SK-N-SH treated with all-trans-retinoic acid at 6 μM for 48 hours (cell line): ENCODE measurements at regions not wholly inside any gene's neighbourhood (a gene's known extent, or its start where the extent isn't known, plus 50 kb on each side); places are given as distances from the start of the nearest gene placed in this dataset.

Experiments used
- ATAC-seq: fragments of 200-7000 bp; cut with Tn5 transposase; 3 replicates; pipeline ENCODE4 v1.9.1; 2020; ENCODE audit warnings: mild to moderate bottlenecking, moderate library complexity
- ARNTL ChIP-seq: fragments of 450-650 bp; formaldehyde crosslinking; IDR thresholded peaks from 2 replicates; pipeline ENCODE4 v1.5.0; 2020; ENCODE audit warnings: low read depth, mild to moderate bottlenecking, moderate library complexity, borderline replicate concordance
- BACH2 ChIP-seq: fragments of 250-450 bp; sonication (Bioruptor Pico); IDR thresholded peaks from 2 replicates; pipeline ENCODE4 v1.9.0; 2021; ENCODE audit warnings: mild to moderate bottlenecking, borderline replicate concordance
- CSDC2 ChIP-seq: fragments of 250-450 bp; sonication (Bioruptor Pico); IDR thresholded peaks from 2 replicates; pipeline ENCODE4 v1.5.0; 2020; ENCODE audit warnings: mild to moderate bottlenecking, moderate library complexity
- ESRRG ChIP-seq: fragments of 250-450 bp; sonication (Bioruptor Pico); IDR thresholded peaks from 2 replicates; pipeline ENCODE4 v1.6.1; 2021; ENCODE audit warnings: mild to moderate bottlenecking
- ISL1 ChIP-seq: fragments of 250-450 bp; sonication (Bioruptor Pico); IDR thresholded peaks from 2 replicates; pipeline ENCODE4 v2.1.2; 2022; ENCODE audit warnings: mild to moderate bottlenecking, moderate library complexity
- OSR1 ChIP-seq: fragments of 250-450 bp; sonication (Bioruptor Pico); IDR thresholded peaks from 2 replicates; pipeline ENCODE4 v1.8.0; 2022; ENCODE audit warnings: moderate library complexity, mild to moderate bottlenecking, inconsistent platforms
- PPARA ChIP-seq: fragments of 250-450 bp; sonication (Bioruptor Pico); IDR thresholded peaks from 2 replicates; pipeline ENCODE4 v1.5.0; 2020; ENCODE audit warnings: mild to moderate bottlenecking, borderline replicate concordance
- RARB ChIP-seq: fragments of 250-450 bp; sonication (Bioruptor Pico); IDR thresholded peaks from 2 replicates; pipeline ENCODE4 v1.8.0; 2021; ENCODE audit warnings: mild to moderate bottlenecking, moderate library complexity
- SNAI2 ChIP-seq: fragments of 250-450 bp; sonication (Bioruptor Pico); IDR thresholded peaks from 2 replicates; pipeline ENCODE4 v1.5.0; 2020; ENCODE audit warnings: mild to moderate bottlenecking, moderate library complexity
- TCF4 ChIP-seq: fragments of 250-450 bp; sonication (Bioruptor Pico); IDR thresholded peaks from 2 replicates; pipeline ENCODE4 v1.8.0; 2021; ENCODE audit warnings: mild to moderate bottlenecking, moderate library complexity, borderline replicate concordance
- TOX ChIP-seq: fragments of 250-450 bp; sonication (Bioruptor Pico); IDR thresholded peaks from 2 replicates; pipeline ENCODE4 v1.8.0; 2021; ENCODE audit warnings: mild to moderate bottlenecking, moderate library complexity, borderline replicate concordance
- TSHZ2 ChIP-seq: fragments of 250-450 bp; sonication (Bioruptor Pico); IDR thresholded peaks from 2 replicates; pipeline ENCODE4 v1.5.0; 2020; ENCODE audit warnings: mild to moderate bottlenecking, moderate library complexity
- ZC3H10 ChIP-seq: fragments of 250-450 bp; sonication (Bioruptor Pico); IDR thresholded peaks from 2 replicates; pipeline ENCODE4 v1.5.1; 2021; ENCODE audit warnings: mild to moderate bottlenecking, moderate library complexity
- ZFP3 ChIP-seq: fragments of 250-450 bp; sonication (Bioruptor Pico); IDR thresholded peaks from 2 replicates; pipeline ENCODE4 v1.5.0; 2020; ENCODE audit warnings: mild to moderate bottlenecking, moderate library complexity
- ZFP30 ChIP-seq: fragments of 450-650 bp; formaldehyde crosslinking; IDR thresholded peaks from 2 replicates; pipeline ENCODE4 v1.5.0; 2022; ENCODE audit warnings: mild to moderate bottlenecking, moderate library complexity
- ZNF565 ChIP-seq: fragments of 450-650 bp; formaldehyde crosslinking; conservative IDR thresholded peaks from 2 replicates; pipeline ENCODE4 v1.5.0; 2020; ENCODE audit warnings: low read depth, mild to moderate bottlenecking, moderate library complexity
- ZNF70 ChIP-seq: fragments of 450-650 bp; formaldehyde crosslinking; IDR thresholded peaks from 2 replicates; pipeline ENCODE4 v1.5.0; 2020; ENCODE audit warnings: mild to moderate bottlenecking, moderate library complexity
- TF ChIP-seq, protein P1 (sequence below): fragments of 250-450 bp; sonication (Bioruptor Pico); IDR thresholded peaks from 2 replicates; pipeline ENCODE4 v1.8.0; 2020; ENCODE audit warnings: mild to moderate bottlenecking, moderate library complexity, borderline replicate concordance
- TF ChIP-seq, protein P2 (sequence below): fragments of 250-450 bp; sonication (Bioruptor Pico); IDR thresholded peaks from 2 replicates; pipeline ENCODE4 v1.5.1; 2021; ENCODE audit warnings: mild to moderate bottlenecking, moderate library complexity
- TF ChIP-seq, protein P3 (sequence below): fragments of 250-450 bp; sonication (Bioruptor Pico); IDR thresholded peaks from 2 replicates; pipeline ENCODE4 v1.8.0; 2021; ENCODE audit warnings: low read depth, mild to moderate bottlenecking, moderate library complexity, borderline replicate concordance

DNA sequence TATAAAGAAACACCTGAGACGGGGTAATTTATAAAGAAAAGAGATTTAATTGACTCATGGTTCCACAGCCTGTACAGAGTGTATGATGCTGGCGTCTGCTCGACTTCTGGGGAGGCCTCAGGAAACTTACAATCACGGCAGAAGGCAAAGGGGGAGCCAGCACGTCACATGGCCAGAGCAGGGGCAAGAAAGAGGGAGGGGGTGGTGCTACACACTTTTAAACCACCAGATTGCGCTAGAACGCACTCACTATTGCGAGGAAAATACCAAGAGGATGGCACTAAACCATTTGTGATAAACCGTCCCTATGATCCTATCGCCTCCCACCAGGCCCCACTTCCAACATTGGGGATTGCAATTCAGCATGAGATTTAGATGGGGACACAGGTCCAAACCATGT is 79.7 kb upstream of the CARD18 start:
- TF ChIP-seq ZFP30 (CRISPR knock-in tag), result no peak
- TF ChIP-seq, protein P1, sequence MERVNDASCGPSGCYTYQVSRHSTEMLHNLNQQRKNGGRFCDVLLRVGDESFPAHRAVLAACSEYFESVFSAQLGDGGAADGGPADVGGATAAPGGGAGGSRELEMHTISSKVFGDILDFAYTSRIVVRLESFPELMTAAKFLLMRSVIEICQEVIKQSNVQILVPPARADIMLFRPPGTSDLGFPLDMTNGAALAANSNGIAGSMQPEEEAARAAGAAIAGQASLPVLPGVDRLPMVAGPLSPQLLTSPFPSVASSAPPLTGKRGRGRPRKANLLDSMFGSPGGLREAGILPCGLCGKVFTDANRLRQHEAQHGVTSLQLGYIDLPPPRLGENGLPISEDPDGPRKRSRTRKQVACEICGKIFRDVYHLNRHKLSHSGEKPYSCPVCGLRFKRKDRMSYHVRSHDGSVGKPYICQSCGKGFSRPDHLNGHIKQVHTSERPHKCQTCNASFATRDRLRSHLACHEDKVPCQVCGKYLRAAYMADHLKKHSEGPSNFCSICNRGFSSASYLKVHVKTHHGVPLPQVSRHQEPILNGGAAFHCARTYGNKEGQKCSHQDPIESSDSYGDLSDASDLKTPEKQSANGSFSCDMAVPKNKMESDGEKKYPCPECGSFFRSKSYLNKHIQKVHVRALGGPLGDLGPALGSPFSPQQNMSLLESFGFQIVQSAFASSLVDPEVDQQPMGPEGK (CRISPR knock-in tag), result no peak
- no peak for TF ChIP-seq ZC3H10 (CRISPR knock-in tag)
- no peak for TF ChIP-seq TOX (CRISPR knock-in tag)
- no peak for TF ChIP-seq TSHZ2 (CRISPR knock-in tag)
- no peak for TF ChIP-seq RARB
- no peak for TF ChIP-seq CSDC2
- TF ChIP-seq, protein P2, sequence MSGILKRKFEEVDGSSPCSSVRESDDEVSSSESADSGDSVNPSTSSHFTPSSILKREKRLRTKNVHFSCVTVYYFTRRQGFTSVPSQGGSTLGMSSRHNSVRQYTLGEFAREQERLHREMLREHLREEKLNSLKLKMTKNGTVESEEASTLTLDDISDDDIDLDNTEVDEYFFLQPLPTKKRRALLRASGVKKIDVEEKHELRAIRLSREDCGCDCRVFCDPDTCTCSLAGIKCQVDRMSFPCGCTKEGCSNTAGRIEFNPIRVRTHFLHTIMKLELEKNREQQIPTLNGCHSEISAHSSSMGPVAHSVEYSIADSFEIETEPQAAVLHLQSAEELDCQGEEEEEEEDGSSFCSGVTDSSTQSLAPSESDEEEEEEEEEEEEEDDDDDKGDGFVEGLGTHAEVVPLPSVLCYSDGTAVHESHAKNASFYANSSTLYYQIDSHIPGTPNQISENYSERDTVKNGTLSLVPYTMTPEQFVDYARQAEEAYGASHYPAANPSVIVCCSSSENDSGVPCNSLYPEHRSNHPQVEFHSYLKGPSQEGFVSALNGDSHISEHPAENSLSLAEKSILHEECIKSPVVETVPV, result no peak
- TF ChIP-seq ZNF565 (CRISPR knock-in tag), result no peak
- ATAC-seq, result no peak

DNA sequence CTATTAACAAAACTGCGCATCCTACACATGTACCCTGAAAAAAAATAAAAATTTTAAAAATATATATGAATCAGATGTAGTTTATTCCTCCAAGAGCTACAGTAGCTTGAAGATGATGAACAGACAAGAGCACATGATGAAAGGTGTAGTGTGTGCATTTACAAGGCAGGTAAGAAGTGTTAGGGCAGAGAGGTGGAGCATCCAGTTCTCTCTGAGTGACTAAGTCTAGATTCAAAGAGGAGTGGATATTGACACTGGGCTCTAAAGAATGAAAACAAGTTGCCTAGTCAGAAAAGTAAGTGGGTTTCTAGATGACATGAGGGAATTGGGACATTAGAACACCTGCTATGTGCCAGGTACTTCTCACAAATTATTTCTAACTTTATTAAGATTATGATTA is 76.0 kb upstream of the CARD18 start:
- ATAC-seq, result no peak
- no peak for TF ChIP-seq OSR1 (CRISPR knock-in tag)
- no peak for TF ChIP-seq TOX (CRISPR knock-in tag)
- TF ChIP-seq PPARA (CRISPR knock-in tag), result no peak
- TF ChIP-seq, protein P1 (CRISPR knock-in tag), result no peak
- TF ChIP-seq RARB, result no peak
- TF ChIP-seq BACH2, result no peak
- TF ChIP-seq ESRRG (CRISPR knock-in tag), result no peak
- no peak for TF ChIP-seq TCF4
- TF ChIP-seq, protein P2, result no peak
- no peak for TF ChIP-seq ISL1 (CRISPR knock-in tag)
- TF ChIP-seq SNAI2 (CRISPR knock-in tag), result no peak
- TF ChIP-seq ZNF70 (CRISPR knock-in tag), result no peak
- TF ChIP-seq ZC3H10 (CRISPR knock-in tag), result no peak
- no peak for TF ChIP-seq ZFP3 (CRISPR knock-in tag)
- TF ChIP-seq, protein P3, sequence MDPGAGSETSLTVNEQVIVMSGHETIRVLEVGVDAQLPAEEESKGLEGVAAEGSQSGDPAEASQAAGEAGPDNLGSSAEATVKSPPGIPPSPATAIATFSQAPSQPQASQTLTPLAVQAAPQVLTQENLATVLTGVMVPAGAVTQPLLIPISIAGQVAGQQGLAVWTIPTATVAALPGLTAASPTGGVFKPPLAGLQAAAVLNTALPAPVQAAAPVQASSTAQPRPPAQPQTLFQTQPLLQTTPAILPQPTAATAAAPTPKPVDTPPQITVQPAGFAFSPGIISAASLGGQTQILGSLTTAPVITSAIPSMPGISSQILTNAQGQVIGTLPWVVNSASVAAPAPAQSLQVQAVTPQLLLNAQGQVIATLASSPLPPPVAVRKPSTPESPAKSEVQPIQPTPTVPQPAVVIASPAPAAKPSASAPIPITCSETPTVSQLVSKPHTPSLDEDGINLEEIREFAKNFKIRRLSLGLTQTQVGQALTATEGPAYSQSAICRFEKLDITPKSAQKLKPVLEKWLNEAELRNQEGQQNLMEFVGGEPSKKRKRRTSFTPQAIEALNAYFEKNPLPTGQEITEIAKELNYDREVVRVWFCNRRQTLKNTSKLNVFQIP (CRISPR knock-in tag), result no peak
- TF ChIP-seq ZFP30 (CRISPR knock-in tag), result no peak
- TF ChIP-seq ARNTL, result no peak
- TF ChIP-seq TSHZ2 (CRISPR knock-in tag), result no peak
- no peak for TF ChIP-seq ZNF565 (CRISPR knock-in tag)
